Ectodermal cell (in vitro differentiated cells): ENCODE measurements at regions not wholly inside any gene's neighbourhood (a gene's known extent, or its start where the extent isn't known, plus 50 kb on each side); places are given as distances from the start of the nearest gene placed in this dataset.

ENCODE experiments used
- H3K27ac ChIP-seq: 2 replicates; pipeline ENCODE4 v1.7.0; 2013; ENCODE audit warnings: mild to moderate bottlenecking, low read depth, low read length; ENCODE audit not compliant: insufficient read depth, poor library complexity, severe bottlenecking
- H3K27me3 ChIP-seq: 2 replicates; pipeline ENCODE4 v1.7.0; 2013; ENCODE audit warnings: mild to moderate bottlenecking, low read length; ENCODE audit not compliant: insufficient read depth, control insufficient read depth, poor library complexity, severe bottlenecking
- H3K36me3 ChIP-seq: one replicate; pipeline ENCODE4 v1.7.0; 2013; ENCODE audit warnings: low read length; ENCODE audit not compliant: control insufficient read depth, insufficient read depth
- H3K4me1 ChIP-seq: one replicate; pipeline ENCODE4 v1.7.0; 2013; ENCODE audit warnings: low read length; ENCODE audit not compliant: control insufficient read depth, insufficient read depth
- H3K4me3 ChIP-seq: 2 replicates; pipeline ENCODE4 v1.7.0; 2013; ENCODE audit warnings: low read depth, low read length, control low read depth; ENCODE audit not compliant: insufficient read depth
- H3K9me3 ChIP-seq: 2 replicates; pipeline ENCODE4 v1.7.0; 2013; ENCODE audit warnings: mild to moderate bottlenecking, low read length, moderate library complexity; ENCODE audit not compliant: control insufficient read depth
- WGBS, 2 experiments: methylation state at CpG; one replicate each; pipeline ENCODE4 v1.1.7; 2013; ENCODE audit warnings: missing lambda C conversion rate in 2 of 2; 5-methylcytosine and 5-hydroxymethylcytosine counted together

- no peaks in the 10 kb centered on the region for H3K27me3 ChIP-seq
Measured at GRCh38 chr3:152197451-152197850, 71.3 kb upstream of the MBNL1 start.

GRCh38 chr3:152197937-152198336 lies 70.8 kb upstream of the MBNL1 start:
- 93 to 96% methylated on average over 3 of the region's 3 CpGs for WGBS, 2 experiments
- no peak overlapping the region for H3K4me3 ChIP-seq

More at GRCh38 chr3:152197451-152197850, 71.3 kb upstream of the MBNL1 start:
- 95 to 96% methylated on average over 3 of the region's 3 CpGs for WGBS, 2 experiments
- no peak overlapping the region for H3K4me3 ChIP-seq
- no peaks in the 10 kb centered on the region for H3K4me1 ChIP-seq
- H3K27ac ChIP-seq: no peak overlapping the region
- no peaks in the 10 kb centered on the region for H3K36me3 ChIP-seq
- H3K9me3 ChIP-seq: no peaks in the 10 kb centered on the region

GRCh38 chr3:152198665-152199064 lies 70.1 kb upstream of the MBNL1 start:
- Histone ChIP-seq H3K27ac (no peak overlapping the region), H3K4me3 (no peak overlapping the region), H3K9me3 (no peaks in the 10 kb centered on the region), H3K36me3 (no peaks in the 10 kb centered on the region), H3K4me1 (no peaks in the 10 kb centered on the region), H3K27me3 (no peaks in the 10 kb centered on the region)
- 94 to 100% methylated on average over 1 of the region's 1 CpG for WGBS, 2 experiments

More at GRCh38 chr3:152197937-152198336, 70.8 kb upstream of the MBNL1 start:
- H3K9me3 ChIP-seq: no peaks in the 10 kb centered on the region
- no peak overlapping the region for H3K27ac ChIP-seq
- H3K4me1 ChIP-seq: no peaks in the 10 kb centered on the region
- no peaks in the 10 kb centered on the region for H3K36me3 ChIP-seq
- H3K27me3 ChIP-seq: no peaks in the 10 kb centered on the region

- Histone ChIP-seq H3K4me3 (no peak overlapping the region), H3K4me1 (no peaks in the 10 kb centered on the region), H3K9me3 (no peaks in the 10 kb centered on the region), H3K36me3 (no peaks in the 10 kb centered on the region), H3K27ac (no peak overlapping the region), H3K27me3 (no peaks in the 10 kb centered on the region)
- WGBS, 2 experiments: 94 to 99% methylated on average over 2 to 3 of the region's 3 CpGs
Measured at GRCh38 chr3:152199102-152199840, 69.5 kb upstream of the MBNL1 start.

- H3K27me3 ChIP-seq: no peaks in the 10 kb centered on the region
- H3K4me3 ChIP-seq: no peak overlapping the region
- H3K36me3 ChIP-seq: no peaks in the 10 kb centered on the region
- H3K4me1 ChIP-seq: no peaks in the 10 kb centered on the region
- no peaks in the 10 kb centered on the region for H3K9me3 ChIP-seq
- 91 to 98% methylated on average over 2 of the region's 3 CpGs for WGBS, 2 experiments
- no peak overlapping the region for H3K27ac ChIP-seq
Measured at GRCh38 chr3:152200476-152201420, 68.0 kb upstream of the MBNL1 start.

- Histone ChIP-seq H3K9me3 (no peaks in the 10 kb centered on the region), H3K4me1 (no peaks in the 10 kb centered on the region), H3K4me3 (no peak overlapping the region), H3K27me3 (no peaks in the 10 kb centered on the region), H3K27ac (no peak overlapping the region), H3K36me3 (no peaks in the 10 kb centered on the region)
- WGBS, 2 experiments: 96% methylated on average over 3 of the region's 3 CpGs; no CpG with 5 or more reads in 1 of the 2 experiments
Measured at GRCh38 chr3:152202976-152203626, 65.6 kb upstream of the MBNL1 start.

- WGBS, 2 experiments: 100% methylated on average over 1 of the region's 1 CpG; no CpG with 5 or more reads in 1 of the 2 experiments
- H3K4me1 ChIP-seq: no peaks in the 10 kb centered on the region
- no peak overlapping the region for H3K27ac ChIP-seq
- H3K4me3 ChIP-seq: no peak overlapping the region
- H3K36me3 ChIP-seq: no peaks in the 10 kb centered on the region
- H3K9me3 ChIP-seq: no peaks in the 10 kb centered on the region
- H3K27me3 ChIP-seq: no peaks in the 10 kb centered on the region
Measured at GRCh38 chr3:152203652-152204051, 65.1 kb upstream of the MBNL1 start.

- Histone ChIP-seq H3K36me3 (no peaks in the 10 kb centered on the region), H3K27me3 (no peaks in the 10 kb centered on the region), H3K27ac (no peak overlapping the region), H3K4me1 (no peaks in the 10 kb centered on the region), H3K4me3 (no peak overlapping the region), H3K9me3 (no peaks in the 10 kb centered on the region)
- 94 to 100% methylated on average over 1 to 2 of the region's 2 CpGs for WGBS, 2 experiments
Measured at GRCh38 chr3:152204218-152204617, 64.5 kb upstream of the MBNL1 start.

GRCh38 chr3:152205097-152205593 lies 63.6 kb upstream of the MBNL1 start:
- no peaks in the 10 kb centered on the region for H3K36me3 ChIP-seq
- H3K27me3 ChIP-seq: no peaks in the 10 kb centered on the region
- no peaks in the 10 kb centered on the region for H3K4me1 ChIP-seq
- 100% methylated on average over 2 of the region's 3 CpGs for WGBS, 2 experiments
- H3K4me3 ChIP-seq: no peak overlapping the region
- no peak overlapping the region for H3K27ac ChIP-seq
- H3K9me3 ChIP-seq: no peaks in the 10 kb centered on the region
